ENCODE measurements at regions not wholly inside any gene's neighbourhood (a gene's known extent, or its start where the extent isn't known, plus 50 kb on each side); places are given as distances from the start of the nearest gene placed in this dataset.

GRCh38 chr16:65940711-65941110 is 425.8 kb upstream of the CDH5 start:
- H3K36me3 ChIP-seq (ENCODE audit: insufficient read depth, low read length): no peaks in the 10 kb centered on the region
- DNase-seq (ENCODE audit: low spot score): no peak
- no peak overlapping the region for H3K4me2 ChIP-seq (ENCODE audit: low read length)
- no peak overlapping the region for H2AFZ ChIP-seq (ENCODE audit: low read length)
- TF ChIP-seq CTCF (conservative IDR thresholded peaks at IDR 0.05; ENCODE audit: low read length) (no peak), EZH2phosphoT487 (IDR thresholded peaks at IDR 0.05; ENCODE audit: borderline replicate concordance, low read depth, low read length) (no peak)
- H3K4me3 ChIP-seq (ENCODE audit: low read depth, low read length, poor library complexity, severe bottlenecking): no peak overlapping the region
- no peaks in the 10 kb centered on the region for H3K4me1 ChIP-seq (ENCODE audit: insufficient read depth, low read length, poor library complexity, severe bottlenecking)
- H3K9me2 ChIP-seq (ENCODE audit: insufficient read depth, low read length): no peaks in the 10 kb centered on the region
- no peaks in the 10 kb centered on the region for H3K79me2 ChIP-seq (ENCODE audit: insufficient read depth, low read depth, low read length)
- H3K9me3 ChIP-seq (ENCODE audit: low read length): no peaks in the 10 kb centered on the region
- POLR2A ChIA-PET: no interaction called here
- no TSS peak for BruUV-seq (replicated peaks)
- H4K20me1 ChIP-seq (ENCODE audit: insufficient read depth, low read length): no peaks in the 10 kb centered on the region
- H3K27ac ChIP-seq (ENCODE audit: low read depth, low read length, poor library complexity, severe bottlenecking): no peak overlapping the region
- intact Hi-C loops (cut with micrococcal nuclease; ENCODE audit: unreplicated experiment): no loop called here
- CTCF ChIA-PET (ENCODE audit: unreplicated experiment): no interaction called here

- POLR2A ChIA-PET: no interaction called here
- no peaks in the 10 kb centered on the region for H4K20me1 ChIP-seq (ENCODE audit: insufficient read depth, low read length)
- H3K4me2 ChIP-seq (ENCODE audit: low read length): no peak overlapping the region
- H3K4me3 ChIP-seq (ENCODE audit: low read depth, low read length, poor library complexity, severe bottlenecking): no peak overlapping the region
- DNase-seq (ENCODE audit: low spot score): no peak
- BruUV-seq (replicated peaks): no TSS peak
- H3K4me1 ChIP-seq (ENCODE audit: insufficient read depth, low read length, poor library complexity, severe bottlenecking): no peaks in the 10 kb centered on the region
- no peaks in the 10 kb centered on the region for H3K9me3 ChIP-seq (ENCODE audit: low read length)
- intact Hi-C loops (cut with micrococcal nuclease; ENCODE audit: unreplicated experiment): no loop called here
- no peak for TF ChIP-seq EZH2phosphoT487 (IDR thresholded peaks at IDR 0.05; ENCODE audit: borderline replicate concordance, low read depth, low read length)
- TF ChIP-seq CTCF (conservative IDR thresholded peaks at IDR 0.05; ENCODE audit: low read length): no peak
- H3K36me3 ChIP-seq (ENCODE audit: insufficient read depth, low read length): no peaks in the 10 kb centered on the region
- no peak overlapping the region for H2AFZ ChIP-seq (ENCODE audit: low read length)
- H3K79me2 ChIP-seq (ENCODE audit: insufficient read depth, low read depth, low read length): no peaks in the 10 kb centered on the region
- H3K27ac ChIP-seq (ENCODE audit: low read depth, low read length, poor library complexity, severe bottlenecking): no peak overlapping the region
- CTCF ChIA-PET (ENCODE audit: unreplicated experiment): no interaction called here
- H3K9me2 ChIP-seq (ENCODE audit: insufficient read depth, low read length): no peaks in the 10 kb centered on the region
Measured at GRCh38 chr16:65938083-65938482, 428.4 kb upstream of the CDH5 start.

- no peaks in the 10 kb centered on the region for H3K4me1 ChIP-seq (ENCODE audit: insufficient read depth, low read length, poor library complexity, severe bottlenecking)
- no peaks in the 10 kb centered on the region for H3K9me2 ChIP-seq (ENCODE audit: insufficient read depth, low read length)
- H3K4me3 ChIP-seq (ENCODE audit: low read depth, low read length, poor library complexity, severe bottlenecking): no peak overlapping the region
- H3K9me3 ChIP-seq (ENCODE audit: low read length): no peaks in the 10 kb centered on the region
- H3K36me3 ChIP-seq (ENCODE audit: insufficient read depth, low read length): no peaks in the 10 kb centered on the region
- no peaks in the 10 kb centered on the region for H3K79me2 ChIP-seq (ENCODE audit: insufficient read depth, low read depth, low read length)
- DNase-seq (ENCODE audit: low spot score): no peak
- no peak overlapping the region for H2AFZ ChIP-seq (ENCODE audit: low read length)
- no peak overlapping the region for H3K27ac ChIP-seq (ENCODE audit: low read depth, low read length, poor library complexity, severe bottlenecking)
- H3K4me2 ChIP-seq (ENCODE audit: low read length): no peak overlapping the region
- no TSS peak for BruUV-seq (replicated peaks)
- TF ChIP-seq CTCF (conservative IDR thresholded peaks at IDR 0.05; ENCODE audit: low read length) (no peak), EZH2phosphoT487 (IDR thresholded peaks at IDR 0.05; ENCODE audit: borderline replicate concordance, low read depth, low read length) (no peak)
- no peaks in the 10 kb centered on the region for H4K20me1 ChIP-seq (ENCODE audit: insufficient read depth, low read length)
- ChIA-PET POLR2A (interaction anchor here (1.4 kb wide), 1 partner anchor 12 kb away, joined by 3 read pairs; no protein-coding TSS in a partner anchor), CTCF (ENCODE audit: unreplicated experiment) (no interaction called here)
- intact Hi-C loops (cut with micrococcal nuclease; ENCODE audit: unreplicated experiment): no loop called here
Measured at GRCh38 chr16:65937455-65937854, 429.0 kb upstream of the CDH5 start.
